CD8-positive, alpha-beta memory T cell (primary cell): ENCODE measurements at regions not wholly inside any gene's neighbourhood (a gene's known extent, or its start where the extent isn't known, plus 50 kb on each side); places are given as distances from the start of the nearest gene placed in this dataset.

Experiments used
- CTCF ChIA-PET: fragments of 350-600 bp; sonication (Branson Sonifier 250); formaldehyde crosslinking; loops from one replicate; lab custom pipeline; 2021; ENCODE audit warnings: antibody characterized with exemption; lab: Charles Lee
- POLR2A ChIA-PET: fragments of 350-600 bp; sonication (Branson Sonifier 250); formaldehyde crosslinking; loops from one replicate; lab custom pipeline; 2021; ENCODE audit warnings: antibody characterized with exemption; lab: Charles Lee
- DNase-seq, 5 donors: peaks; one replicate each; pipeline versions ENCODE4 v3.0.0 to v3.0.0-alpha.2; 2020 to 2022; ENCODE audit warnings: mixed read lengths in 1 of 5
- H3K27ac ChIP-seq: one replicate; pipeline ENCODE4 v1.7.0; 2013; ENCODE audit warnings: low read depth, mild to moderate bottlenecking, low read length, moderate library complexity
- H3K27me3 ChIP-seq: 2 replicates; pipeline ENCODE4 v1.7.0; 2013; ENCODE audit warnings: low read length, mild to moderate bottlenecking; ENCODE audit not compliant: insufficient read depth, poor library complexity, severe bottlenecking
- H3K36me3 ChIP-seq: 2 replicates; pipeline ENCODE4 v1.7.0; 2013; ENCODE audit warnings: mild to moderate bottlenecking, low read length, moderate library complexity; ENCODE audit not compliant: insufficient read depth
- H3K4me1 ChIP-seq: 2 replicates; pipeline ENCODE4 v1.7.0; 2013; ENCODE audit warnings: mild to moderate bottlenecking, low read length, moderate library complexity; ENCODE audit not compliant: insufficient read depth
- H3K4me3 ChIP-seq: 2 replicates; pipeline ENCODE4 v1.7.0; 2013; ENCODE audit warnings: mild to moderate bottlenecking, low read length
- H3K9me3 ChIP-seq: 2 replicates; pipeline ENCODE4 v1.7.0; 2013; ENCODE audit warnings: mild to moderate bottlenecking, low read length
- H3K27ac Mint-ChIP-seq, 8 donors: one replicate each; pipeline ENCODE4 v1.8.0; 2020 to 2021; ENCODE audit warnings: mixed read lengths in 8 of 8, mild to moderate bottlenecking in 6 of 8, inconsistent platforms in 3 of 8, moderate library complexity in 3 of 8
- H3K27me3 Mint-ChIP-seq, 2 donors: one replicate each; pipeline ENCODE4 v1.8.0; 2020 to 2021; ENCODE audit warnings: mixed read lengths in 2 of 2, mild to moderate bottlenecking in 1 of 2, moderate library complexity in 1 of 2
- H3K36me3 Mint-ChIP-seq, 3 donors: one replicate each; pipeline ENCODE4 v1.8.0; 2020 to 2021; ENCODE audit warnings: mixed read lengths in 3 of 3, inconsistent platforms in 1 of 3, mild to moderate bottlenecking in 1 of 3
- H3K4me1 Mint-ChIP-seq, 3 donors: one replicate each; pipeline ENCODE4 v1.8.0; 2020 to 2021; ENCODE audit warnings: mixed read lengths in 3 of 3, inconsistent platforms in 1 of 3, mild to moderate bottlenecking in 1 of 3
- H3K4me3 Mint-ChIP-seq, 7 donors: one replicate each; pipeline ENCODE4 v1.8.0; 2020 to 2021; ENCODE audit warnings: mixed read lengths in 7 of 7, mild to moderate bottlenecking in 6 of 7, moderate library complexity in 4 of 7, inconsistent platforms in 2 of 7
- H3K9me3 Mint-ChIP-seq, 5 donors: one replicate each; pipeline ENCODE4 v1.8.0; 2020 to 2022; ENCODE audit warnings: mixed read lengths in 5 of 5, mild to moderate bottlenecking in 3 of 5, moderate library complexity in 2 of 5, inconsistent platforms in 1 of 5

GRCh38 chr18:22346953-22347605 lies 70.6 kb downstream of the CTAGE1 start:
- Histone ChIP-seq H3K4me1 (peaks cover 43% of the 10 kb centered on the region), H3K4me3 (peak overlapping the region; percentile 28)
- CTCF ChIA-PET: interaction anchor here (1.3 to 2.0 kb wide), 2 partner anchors 11 to 17 kb away, joined by 5 to 6 read pairs; no protein-coding TSS in a partner anchor

GRCh38 chr18:22346401-22346952 lies 71.2 kb downstream of the CTAGE1 start:
- H3K4me1 ChIP-seq: peaks cover 49% of the 10 kb centered on the region
- Mint-ChIP-seq H3K4me1 (peaks cover 74 to 86% (median 80%) of the 10 kb centered on the region in 3 donors), H3K9me3 (peaks cover 0 to 1% (median 0%) of the 10 kb centered on the region in 5 donors), H3K27ac (peak overlapping the region; percentile 84 to 99 (median 98)), H3K27me3 (peaks cover 8 to 13% of the 10 kb centered on the region in 2 donors), H3K36me3 (peaks cover 0 to 19% (median 1%) of the 10 kb centered on the region in 3 donors), H3K4me3 (peak overlapping the region; percentile 94 to 98 (median 96))
- no peaks in the 10 kb centered on the region for H3K9me3 ChIP-seq
- no peaks in the 10 kb centered on the region for H3K27me3 ChIP-seq
- peak; percentile 16 to 69 (median 56) for DNase-seq
- H3K36me3 ChIP-seq: no peaks in the 10 kb centered on the region
- peak overlapping the region; percentile 28 for H3K4me3 ChIP-seq
- POLR2A ChIA-PET: no interaction called here
- H3K27ac ChIP-seq: peak overlapping the region; percentile 71
- CTCF ChIA-PET: interaction anchor here (1.3 to 2.0 kb wide), 2 partner anchors 10 to 17 kb away, joined by 5 to 6 read pairs; no protein-coding TSS in a partner anchor

More at GRCh38 chr18:22346953-22347605, 70.6 kb downstream of the CTAGE1 start:
- Histone ChIP-seq H3K27ac (peak overlapping the region; percentile 71), H3K36me3 (no peaks in the 10 kb centered on the region), H3K27me3 (no peaks in the 10 kb centered on the region), H3K9me3 (no peaks in the 10 kb centered on the region)
- H3K27ac Mint-ChIP-seq: peak overlapping the region; percentile 84 to 99 (median 98)
- POLR2A ChIA-PET: no interaction called here
- H3K36me3 Mint-ChIP-seq: peaks cover 0 to 19% (median 1%) of the 10 kb centered on the region in 3 donors
- peaks cover 8 to 13% of the 10 kb centered on the region in 2 donors for H3K27me3 Mint-ChIP-seq
- H3K9me3 Mint-ChIP-seq: peaks cover 0 to 1% (median 0%) of the 10 kb centered on the region in 5 donors
- H3K4me1 Mint-ChIP-seq: peaks cover 68 to 80% (median 74%) of the 10 kb centered on the region in 3 donors
- DNase-seq: no peak
- H3K4me3 Mint-ChIP-seq: peak overlapping the region; percentile 94 to 98 (median 96)

- Histone ChIP-seq H3K36me3 (no peaks in the 10 kb centered on the region), H3K27me3 (no peaks in the 10 kb centered on the region), H3K27ac (peak overlapping the region; percentile 34), H3K4me1 (peaks cover 54% of the 10 kb centered on the region), H3K4me3 (peak overlapping the region; percentile 10), H3K9me3 (no peaks in the 10 kb centered on the region)
- ChIA-PET POLR2A (interaction anchor here (0.8 kb wide), 1 partner anchor 108 kb away, joined by 3 read pairs; no protein-coding TSS in a partner anchor), CTCF (interaction anchor here (1.0 to 3.4 kb wide), 4 partner anchors 10 to 64 kb away, joined by 4 to 10 read pairs (median 6); no protein-coding TSS in a partner anchor)
- H3K27ac Mint-ChIP-seq: peak overlapping the region; percentile 84 to 99 (median 98)
- peaks cover 0 to 19% (median 1%) of the 10 kb centered on the region in 3 donors for H3K36me3 Mint-ChIP-seq
- peak overlapping the region; percentile 94 to 98 (median 96) for H3K4me3 Mint-ChIP-seq
- H3K27me3 Mint-ChIP-seq: peaks cover 8 to 13% of the 10 kb centered on the region in 2 donors
- peaks cover 78 to 90% (median 86%) of the 10 kb centered on the region in 3 donors for H3K4me1 Mint-ChIP-seq
- no peak for DNase-seq
- H3K9me3 Mint-ChIP-seq: peaks cover 0 to 1% (median 0%) of the 10 kb centered on the region in 5 donors
These were observed 72.0 kb downstream of the CTAGE1 start for GRCh38 chr18:22345718-22346117.

- Mint-ChIP-seq H3K36me3 (peaks cover 0 to 19% (median 1%) of the 10 kb centered on the region in 3 donors), H3K9me3 (peaks cover 0 to 1% (median 0%) of the 10 kb centered on the region in 5 donors), H3K4me3 (peak overlapping the region; percentile 94 to 98 (median 96)), H3K27me3 (peaks cover 8 to 13% of the 10 kb centered on the region in 2 donors), H3K4me1 (peaks cover 81 to 92% (median 88%) of the 10 kb centered on the region in 3 donors), H3K27ac (peak overlapping the region; percentile 94 to 99 (median 98))
- Histone ChIP-seq H3K4me3 (peak overlapping the region; percentile 10), H3K27ac (peak overlapping the region; percentile 34), H3K27me3 (no peaks in the 10 kb centered on the region), H3K36me3 (no peaks in the 10 kb centered on the region), H3K9me3 (no peaks in the 10 kb centered on the region), H3K4me1 (peaks cover 58% of the 10 kb centered on the region)
- ChIA-PET CTCF (interaction anchor here (1.0 to 3.4 kb wide), 3 partner anchors 10 to 64 kb away, joined by 4 to 10 read pairs (median 6); no protein-coding TSS in a partner anchor), POLR2A (interaction anchor here (0.6 to 1.3 kb wide), 4 partner anchors 11 to 107 kb away, joined by 3 to 6 read pairs (median 3); no protein-coding TSS in a partner anchor)
- DNase-seq: peak in 4 of 5 donors; percentile 20 to 76 (median 68)
These were observed 72.6 kb downstream of the CTAGE1 start for GRCh38 chr18:22344908-22345670.

- Histone ChIP-seq H3K9me3 (no peaks in the 10 kb centered on the region), H3K27ac (peak overlapping the region; percentile 17), H3K4me3 (no peak overlapping the region), H3K27me3 (no peaks in the 10 kb centered on the region), H3K36me3 (no peaks in the 10 kb centered on the region), H3K4me1 (peaks cover 64% of the 10 kb centered on the region)
- Mint-ChIP-seq H3K4me1 (peaks cover 83 to 92% (median 87%) of the 10 kb centered on the region in 3 donors), H3K4me3 (peak overlapping the region; percentile 94 to 98 (median 96)), H3K27me3 (peaks cover 6 to 7% of the 10 kb centered on the region in 2 donors), H3K27ac (peak overlapping the region; percentile 94 to 99 (median 98)), H3K9me3 (peaks cover 0 to 1% (median 0%) of the 10 kb centered on the region in 5 donors), H3K36me3 (peaks cover 0 to 19% (median 1%) of the 10 kb centered on the region in 3 donors)
- CTCF ChIA-PET: interaction anchor here (1.9 to 3.4 kb wide), 2 partner anchors 9 to 20 kb away, joined by 6 to 10 read pairs; no protein-coding TSS in a partner anchor
- POLR2A ChIA-PET: interaction anchor here (1.0 to 1.3 kb wide), 3 partner anchors 12 to 19 kb away, joined by 3 to 6 read pairs (median 4); no protein-coding TSS in a partner anchor
- DNase-seq: no peak
These were observed 73.3 kb downstream of the CTAGE1 start for GRCh38 chr18:22344445-22344844.

GRCh38 chr18:22343613-22344012 lies 74.1 kb downstream of the CTAGE1 start:
- peaks cover 66% of the 10 kb centered on the region for H3K4me1 ChIP-seq
- H3K27me3 ChIP-seq: no peaks in the 10 kb centered on the region
- Mint-ChIP-seq H3K4me1 (peaks cover 85 to 93% (median 89%) of the 10 kb centered on the region in 3 donors), H3K27ac (peak overlapping the region; percentile 94 to 99 (median 98)), H3K27me3 (peaks cover 0 to 1% of the 10 kb centered on the region in 2 donors), H3K9me3 (no peaks in the 10 kb centered on the region), H3K4me3 (peak overlapping the region; percentile 94 to 98 (median 96)), H3K36me3 (peaks cover 0 to 12% (median 1%) of the 10 kb centered on the region in 3 donors)
- DNase-seq: no peak
- no peaks in the 10 kb centered on the region for H3K36me3 ChIP-seq
- no peaks in the 10 kb centered on the region for H3K9me3 ChIP-seq
- POLR2A ChIA-PET: interaction anchor here (1.0 kb wide), 1 partner anchor 13 kb away, joined by 4 read pairs; no protein-coding TSS in a partner anchor
- CTCF ChIA-PET: interaction anchor here (1.9 to 3.4 kb wide), 2 partner anchors 8 to 20 kb away, joined by 6 to 10 read pairs; no protein-coding TSS in a partner anchor
- H3K4me3 ChIP-seq: no peak overlapping the region
- peak overlapping the region; percentile 52 for H3K27ac ChIP-seq

- POLR2A ChIA-PET: no interaction called here
- CTCF ChIA-PET: interaction anchor here (3.4 kb wide), 1 partner anchor 21 kb away, joined by 10 read pairs; no protein-coding TSS in a partner anchor
- Mint-ChIP-seq H3K27me3 (no peaks in the 10 kb centered on the region), H3K27ac (peak overlapping the region; percentile 84 to 99 (median 98)), H3K4me1 (peaks cover 89 to 96% (median 93%) of the 10 kb centered on the region in 3 donors), H3K36me3 (peaks cover 0 to 6% (median 1%) of the 10 kb centered on the region in 3 donors), H3K4me3 (peak overlapping the region; percentile 4 to 95 (median 66)), H3K9me3 (no peaks in the 10 kb centered on the region)
- H3K4me3 ChIP-seq: no peak overlapping the region
- H3K27ac ChIP-seq: peak overlapping the region; percentile 48
- no peaks in the 10 kb centered on the region for H3K9me3 ChIP-seq
- no peaks in the 10 kb centered on the region for H3K36me3 ChIP-seq
- no peaks in the 10 kb centered on the region for H3K27me3 ChIP-seq
- DNase-seq: peak in 4 of 5 donors; percentile 19 to 85 (median 40)
- H3K4me1 ChIP-seq: peaks cover 76% of the 10 kb centered on the region
These were observed 75.1 kb downstream of the CTAGE1 start for GRCh38 chr18:22342625-22343024.
